NCI-H2227 treated with DMSO at 0.1 percent for 48 hours (cell line): ENCODE measurements at regions not wholly inside any gene's neighbourhood (a gene's known extent, or its start where the extent isn't known, plus 50 kb on each side); places are given as distances from the start of the nearest gene placed in this dataset.

Experiments
- DNase-seq: peaks from one replicate; lab custom pipeline; 2025; lab: John Stamatoyannopoulos, UW

DNA sequence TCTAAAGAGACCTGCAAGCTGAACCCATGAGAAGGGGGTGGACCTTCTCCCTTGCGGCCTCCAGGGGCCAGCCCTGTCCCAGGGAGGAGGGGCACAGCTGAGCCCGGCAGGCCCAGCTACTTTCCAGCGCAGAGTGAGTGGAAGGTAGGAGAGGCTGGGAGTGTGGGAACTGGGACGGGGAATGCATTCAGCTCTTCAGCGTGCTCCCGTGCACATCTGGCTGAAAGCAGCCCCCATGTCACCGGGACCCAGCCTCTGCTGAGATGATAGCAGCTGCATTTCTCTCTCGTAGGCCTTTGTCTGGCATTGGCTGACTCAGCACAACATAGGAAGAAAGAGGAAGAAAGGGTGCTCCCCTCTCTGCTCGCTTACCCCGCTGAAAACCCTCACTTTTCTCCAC, 951.5 kb downstream of the TBC1D22A start:
- no peak for DNase-seq

GRCh38 chr22:47710135-47710534, 947.7 kb downstream of the TBC1D22A start:
- no peak for DNase-seq

- DNase-seq = no peak
These were observed 942.9 kb downstream of the TBC1D22A start for GRCh38 chr22:47705350-47705749.

GRCh38 chr22:47698906-47699305, 936.5 kb downstream of the TBC1D22A start:
- no peak for DNase-seq

GRCh38 chr22:47697861-47698260, 935.4 kb downstream of the TBC1D22A start:
- no peak for DNase-seq

- DNase-seq = no peak
These were observed 934.3 kb downstream of the TBC1D22A start for GRCh38 chr22:47696776-47697175.

- no peak for DNase-seq
These were observed 932.7 kb downstream of the TBC1D22A start for GRCh38 chr22:47695176-47695575.

GRCh38 chr22:47694536-47695130, 932.2 kb downstream of the TBC1D22A start:
- DNase-seq = no peak

DNA sequence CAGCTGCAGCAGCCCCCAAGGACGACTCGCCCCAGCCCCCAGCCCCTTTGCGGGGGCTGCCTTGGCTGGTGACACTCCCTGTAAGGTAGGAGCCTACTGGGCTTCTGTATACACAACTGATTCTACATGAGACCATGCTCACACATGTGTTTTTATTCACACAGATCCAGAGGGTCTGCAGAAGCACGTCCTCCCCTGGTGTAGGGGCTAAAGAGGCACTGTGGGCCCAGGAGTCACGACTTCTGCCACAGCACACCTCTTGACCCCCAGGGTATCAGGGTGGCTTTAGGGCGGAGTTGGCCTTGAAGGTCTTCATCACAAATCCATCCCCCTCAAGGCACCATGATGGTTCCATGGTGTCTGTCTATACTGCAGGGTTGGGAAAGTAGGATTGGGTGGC, 931.2 kb downstream of the TBC1D22A start:
- DNase-seq = no peak

GRCh38 chr22:47692811-47693210, 930.4 kb downstream of the TBC1D22A start:
- DNase-seq = no peak

GRCh38 chr22:47691152-47691895, 928.9 kb downstream of the TBC1D22A start:
- DNase-seq = no peak

GRCh38 chr22:47690586-47690985, 928.1 kb downstream of the TBC1D22A start:
- no peak for DNase-seq

DNA sequence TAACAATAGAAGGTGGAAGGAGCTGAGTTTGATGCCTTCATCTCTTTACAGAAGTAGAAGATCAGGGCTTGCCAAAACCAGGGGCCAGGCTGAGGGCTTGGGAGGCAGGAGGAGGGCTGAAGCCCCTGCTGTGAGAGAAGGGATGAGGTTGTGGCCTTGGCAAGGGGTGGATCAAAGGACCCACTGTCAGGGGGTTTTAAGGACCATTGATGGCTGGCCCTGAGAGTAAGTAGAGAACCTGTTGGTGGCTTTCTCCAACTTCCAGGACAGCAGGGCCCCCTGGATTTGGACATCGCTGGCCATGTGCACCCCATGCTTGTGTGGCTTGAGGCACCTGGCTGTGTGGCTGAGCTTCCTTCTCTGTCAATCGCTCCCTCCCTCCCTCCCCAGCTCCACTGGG, 927.7 kb downstream of the TBC1D22A start:
- DNase-seq = no peak

- DNase-seq = no peak
These were observed 925.3 kb downstream of the TBC1D22A start for GRCh38 chr22:47687776-47688175.

GRCh38 chr22:47687346-47687655, 924.9 kb downstream of the TBC1D22A start:
- DNase-seq = no peak

GRCh38 chr22:47686594-47687345, 924.3 kb downstream of the TBC1D22A start:
- no peak for DNase-seq

GRCh38 chr22:47681411-47682165, 919.1 kb downstream of the TBC1D22A start:
- DNase-seq = no peak

DNA sequence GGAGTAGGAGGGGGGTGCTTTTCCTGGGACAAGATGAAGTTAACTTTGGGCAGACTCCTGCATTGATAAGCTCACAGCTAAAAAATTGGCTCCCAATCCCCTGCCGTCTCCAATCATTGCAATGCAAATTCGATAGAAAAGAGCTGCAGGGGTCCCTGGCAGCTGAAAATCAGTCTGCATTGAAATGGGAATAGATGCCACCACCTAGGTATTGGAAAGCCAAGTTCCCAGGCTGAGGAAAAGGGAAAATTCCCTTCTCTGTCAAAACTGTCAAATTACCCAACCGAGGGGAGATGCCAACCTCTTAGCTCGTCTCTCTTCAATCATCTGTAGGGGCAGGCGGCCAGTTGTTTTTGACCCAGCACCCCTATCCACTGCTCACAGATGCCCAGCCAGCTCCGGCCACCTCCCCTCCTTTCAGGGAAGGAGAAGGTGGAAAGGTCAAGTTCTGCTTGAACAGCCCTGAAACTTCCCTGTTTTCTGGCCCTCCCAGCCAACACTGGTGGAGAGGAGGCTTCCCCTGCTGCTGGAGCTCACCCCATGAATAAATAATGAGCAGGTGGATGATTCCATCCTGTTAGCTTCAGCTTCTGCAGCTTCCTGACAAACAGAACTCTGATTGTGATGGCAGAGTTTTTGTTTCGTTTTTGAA, 916.3 kb downstream of the TBC1D22A start:
- no peak for DNase-seq

DNA sequence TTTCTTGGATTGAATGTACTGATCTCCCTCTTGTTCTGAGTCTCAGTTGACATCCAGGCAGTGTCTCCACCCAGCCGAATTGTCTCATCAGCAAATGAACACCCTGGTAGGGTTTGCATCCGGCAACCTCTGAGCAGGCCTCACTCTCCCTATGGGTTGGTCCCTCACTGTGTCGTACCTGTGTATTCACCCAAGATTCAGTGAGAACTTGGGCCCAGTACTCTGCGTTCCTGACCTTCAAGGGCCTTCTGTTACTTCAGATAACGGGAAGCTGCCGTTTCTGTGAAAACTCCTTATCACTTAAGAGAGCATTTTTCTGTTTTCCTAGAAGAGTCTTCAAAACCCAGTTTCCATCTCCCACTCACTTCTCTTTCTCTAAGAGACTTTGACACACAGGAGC, 915.6 kb downstream of the TBC1D22A start:
- DNase-seq = no peak

- DNase-seq = no peak
These were observed 914.2 kb downstream of the TBC1D22A start for GRCh38 chr22:47676685-47677084.

DNA sequence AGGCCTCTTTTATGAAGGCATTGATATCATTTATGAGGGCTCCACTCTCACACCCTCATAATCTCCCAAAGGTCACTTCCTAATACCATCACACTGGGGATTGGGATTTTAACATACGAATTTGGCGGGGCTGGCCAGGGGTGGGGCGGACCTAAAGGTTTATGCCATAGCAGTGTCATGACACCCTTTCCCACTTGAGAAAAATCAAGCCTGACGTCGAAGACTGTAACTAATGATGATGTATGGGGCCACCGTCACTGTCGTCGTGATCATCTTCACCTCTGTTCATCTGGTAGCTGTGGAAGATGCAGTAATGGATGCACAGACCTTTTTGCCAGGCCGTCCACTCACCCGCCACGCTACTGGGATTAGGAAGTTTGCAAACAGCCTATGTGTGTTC, 912.1 kb downstream of the TBC1D22A start:
- no peak for DNase-seq

DNA sequence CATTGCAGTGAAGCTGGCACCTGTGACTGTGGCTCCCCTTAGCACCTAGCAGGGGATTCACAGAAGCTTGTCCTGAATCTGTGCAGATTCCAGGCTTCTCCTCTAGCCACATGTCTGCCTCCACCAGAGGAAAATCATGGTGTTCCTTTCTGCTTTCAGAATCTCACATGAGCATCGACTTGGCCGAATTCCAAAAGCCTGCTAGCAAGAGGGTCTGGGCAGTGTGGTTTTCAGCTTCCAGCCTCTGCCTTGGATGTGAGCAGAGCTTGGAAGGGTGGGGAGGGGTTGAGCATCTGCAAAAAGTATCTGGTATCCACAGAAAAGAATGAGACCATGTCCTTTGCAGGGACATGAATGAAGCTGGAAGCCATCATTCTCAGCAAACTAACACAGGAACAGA, 911.1 kb downstream of the TBC1D22A start:
- DNase-seq = no peak
